ENCODE measurements at regions not wholly inside any gene's neighbourhood (a gene's known extent, or its start where the extent isn't known, plus 50 kb on each side); places are given as distances from the start of the nearest gene placed in this dataset.
"Not testable (repeated sequence)": the region's sequence is repeated elsewhere in the genome, so short reads cannot be mapped to it uniquely, and the experiment has no call there.

DNA sequence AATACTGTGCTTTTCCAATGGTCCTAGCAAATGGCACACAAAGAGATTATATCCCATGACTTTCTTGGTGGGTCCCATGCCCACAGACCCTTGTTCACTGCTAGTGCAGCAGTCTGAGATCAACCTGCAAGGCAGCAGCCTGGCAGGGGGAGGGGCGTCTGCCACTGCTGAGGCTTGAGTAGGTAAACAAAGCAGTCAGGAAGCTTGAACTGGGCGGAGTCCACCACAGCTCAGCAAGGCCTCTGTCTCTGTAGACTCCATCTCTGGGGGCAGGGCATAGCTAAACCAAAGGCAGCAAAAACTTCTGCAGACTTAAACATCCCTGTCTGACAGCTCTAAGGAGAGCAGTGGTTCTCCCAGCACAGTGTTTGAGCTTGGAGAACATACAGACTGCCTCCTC lies 82.9 kb downstream of the ZNF737 start:
- no peak for TF ChIP-seq ZFX (IDR thresholded peaks at IDR 0.05; ENCODE audit: borderline replicate concordance)
- TF ChIP-seq, protein P1, sequence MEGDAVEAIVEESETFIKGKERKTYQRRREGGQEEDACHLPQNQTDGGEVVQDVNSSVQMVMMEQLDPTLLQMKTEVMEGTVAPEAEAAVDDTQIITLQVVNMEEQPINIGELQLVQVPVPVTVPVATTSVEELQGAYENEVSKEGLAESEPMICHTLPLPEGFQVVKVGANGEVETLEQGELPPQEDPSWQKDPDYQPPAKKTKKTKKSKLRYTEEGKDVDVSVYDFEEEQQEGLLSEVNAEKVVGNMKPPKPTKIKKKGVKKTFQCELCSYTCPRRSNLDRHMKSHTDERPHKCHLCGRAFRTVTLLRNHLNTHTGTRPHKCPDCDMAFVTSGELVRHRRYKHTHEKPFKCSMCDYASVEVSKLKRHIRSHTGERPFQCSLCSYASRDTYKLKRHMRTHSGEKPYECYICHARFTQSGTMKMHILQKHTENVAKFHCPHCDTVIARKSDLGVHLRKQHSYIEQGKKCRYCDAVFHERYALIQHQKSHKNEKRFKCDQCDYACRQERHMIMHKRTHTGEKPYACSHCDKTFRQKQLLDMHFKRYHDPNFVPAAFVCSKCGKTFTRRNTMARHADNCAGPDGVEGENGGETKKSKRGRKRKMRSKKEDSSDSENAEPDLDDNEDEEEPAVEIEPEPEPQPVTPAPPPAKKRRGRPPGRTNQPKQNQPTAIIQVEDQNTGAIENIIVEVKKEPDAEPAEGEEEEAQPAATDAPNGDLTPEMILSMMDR (IDR thresholded peaks at IDR 0.05): no peak
- H3K27ac ChIP-seq: no peak overlapping the region

DNA sequence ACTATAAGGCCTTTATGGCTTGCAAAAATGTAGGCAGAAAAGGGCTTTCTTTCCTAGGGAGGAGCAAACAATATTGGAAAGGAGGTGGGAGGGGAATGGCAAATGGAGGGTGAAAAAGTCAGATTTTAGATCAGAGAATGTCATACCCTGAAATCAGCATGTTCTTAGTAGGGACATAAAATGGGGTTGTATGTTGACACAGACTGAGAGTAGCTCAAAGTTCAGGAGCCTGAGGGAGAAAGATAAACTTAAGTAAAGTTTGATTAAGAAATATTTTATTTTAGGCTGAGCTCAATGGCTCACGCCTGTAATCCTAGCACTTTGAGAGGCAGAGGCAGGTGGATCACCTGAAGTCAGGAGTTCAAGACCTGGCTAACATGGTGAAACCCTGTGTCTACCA lies 83.8 kb downstream of the ZNF737 start:
- no peak overlapping the region for H3K27ac ChIP-seq
- TF ChIP-seq, protein P1 (IDR thresholded peaks at IDR 0.05): no peak

DNA sequence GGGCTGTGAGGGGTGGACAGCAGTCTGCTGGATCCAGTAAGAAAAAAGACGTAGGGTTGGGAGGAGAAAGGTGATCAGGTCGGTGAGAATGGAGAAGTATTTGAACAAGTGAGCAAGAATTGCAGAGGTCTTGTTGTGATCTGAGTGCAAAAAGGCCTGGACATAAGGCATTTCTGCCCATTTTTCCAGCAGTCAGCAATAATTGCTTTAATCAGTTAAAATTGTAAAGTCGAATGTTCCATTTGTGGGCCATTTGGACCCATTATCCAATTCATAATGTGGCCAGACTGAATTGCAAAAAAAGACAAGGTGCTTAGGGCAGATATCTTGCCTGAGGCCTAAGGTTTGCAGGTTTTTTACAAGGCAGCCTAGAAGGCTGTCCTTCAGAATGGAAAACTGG lies 86.1 kb downstream of the ZNF737 start:
- H3K27ac ChIP-seq: no peak overlapping the region
- TF ChIP-seq ZFX (IDR thresholded peaks at IDR 0.05; ENCODE audit: borderline replicate concordance): no peak
- TF ChIP-seq, protein P1 (IDR thresholded peaks at IDR 0.05): no peak

DNA sequence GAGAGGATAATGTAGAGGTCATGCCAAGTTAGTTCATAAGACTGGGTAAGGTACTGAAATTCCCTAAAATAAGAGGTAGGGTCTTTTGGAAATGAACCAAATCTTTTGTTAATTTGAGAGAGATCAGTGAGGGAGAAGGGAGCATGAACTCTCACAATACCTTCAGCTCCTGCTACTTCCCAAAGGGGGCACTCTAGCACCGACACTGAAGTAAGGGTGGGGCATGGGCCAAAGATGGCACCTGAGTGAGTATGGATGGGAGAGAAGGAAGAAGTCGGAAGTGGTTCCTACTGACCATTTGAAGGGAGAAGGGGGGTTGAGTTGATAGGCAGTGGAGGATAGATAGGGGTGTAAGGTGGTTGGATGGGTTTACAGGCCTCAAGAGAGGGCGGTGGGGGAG lies 86.6 kb downstream of the ZNF737 start:
- TF ChIP-seq ZFX (IDR thresholded peaks at IDR 0.05; ENCODE audit: borderline replicate concordance): no peak
- TF ChIP-seq, protein P1 (IDR thresholded peaks at IDR 0.05): no peak

DNA sequence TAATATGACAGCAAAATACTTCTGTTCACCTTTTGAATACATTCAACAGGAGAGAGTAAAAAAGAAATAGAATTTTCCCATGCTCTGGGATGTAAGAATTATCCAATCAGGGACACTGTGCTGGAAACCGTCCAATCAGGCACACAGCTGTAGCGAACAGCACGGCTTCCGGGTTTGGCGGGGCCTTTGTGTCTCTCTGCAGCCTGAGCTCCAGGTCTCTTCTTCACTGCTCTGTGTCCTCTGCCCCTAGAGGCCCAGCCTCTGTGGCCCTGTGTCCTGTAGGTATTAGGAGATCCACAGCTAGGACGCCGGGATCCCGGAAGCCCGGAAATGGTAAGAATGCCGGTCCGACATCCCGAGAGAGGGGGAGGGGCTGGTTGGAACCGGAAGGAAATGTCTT lies 92.7 kb downstream of the ZNF737 start:
- TF ChIP-seq ZFX (IDR thresholded peaks at IDR 0.05; ENCODE audit: borderline replicate concordance): no peak
- TF ChIP-seq, protein P1 (IDR thresholded peaks at IDR 0.05): no peak
- no peak overlapping the region for H3K27ac ChIP-seq

More for the DNA sequence above, 86.6 kb downstream of the ZNF737 start:
- no peak overlapping the region for H3K27ac ChIP-seq

DNA sequence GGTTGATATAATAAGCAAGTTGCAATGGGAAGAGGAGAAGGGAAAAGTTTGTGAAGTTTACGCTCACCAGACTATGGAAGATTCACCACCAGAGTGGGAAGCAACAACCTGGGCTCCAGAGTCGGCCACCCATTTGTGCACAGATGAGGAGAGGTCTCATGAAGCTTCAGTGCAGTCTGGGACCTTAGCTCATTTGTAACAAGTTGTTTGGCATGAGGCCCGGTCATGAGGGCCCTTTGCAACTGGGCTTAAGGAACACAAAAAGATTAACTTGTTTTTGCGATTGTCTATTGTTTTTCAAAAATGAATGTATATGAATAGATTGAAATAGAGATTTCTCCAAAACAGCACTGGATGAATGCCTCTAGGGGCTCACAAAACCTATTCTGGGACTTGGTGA lies 94.2 kb downstream of the ZNF737 start:
- TF ChIP-seq ZFX (IDR thresholded peaks at IDR 0.05; ENCODE audit: borderline replicate concordance): no peak
- TF ChIP-seq, protein P1 (IDR thresholded peaks at IDR 0.05): no peak
- H3K27ac ChIP-seq: no peak overlapping the region

DNA sequence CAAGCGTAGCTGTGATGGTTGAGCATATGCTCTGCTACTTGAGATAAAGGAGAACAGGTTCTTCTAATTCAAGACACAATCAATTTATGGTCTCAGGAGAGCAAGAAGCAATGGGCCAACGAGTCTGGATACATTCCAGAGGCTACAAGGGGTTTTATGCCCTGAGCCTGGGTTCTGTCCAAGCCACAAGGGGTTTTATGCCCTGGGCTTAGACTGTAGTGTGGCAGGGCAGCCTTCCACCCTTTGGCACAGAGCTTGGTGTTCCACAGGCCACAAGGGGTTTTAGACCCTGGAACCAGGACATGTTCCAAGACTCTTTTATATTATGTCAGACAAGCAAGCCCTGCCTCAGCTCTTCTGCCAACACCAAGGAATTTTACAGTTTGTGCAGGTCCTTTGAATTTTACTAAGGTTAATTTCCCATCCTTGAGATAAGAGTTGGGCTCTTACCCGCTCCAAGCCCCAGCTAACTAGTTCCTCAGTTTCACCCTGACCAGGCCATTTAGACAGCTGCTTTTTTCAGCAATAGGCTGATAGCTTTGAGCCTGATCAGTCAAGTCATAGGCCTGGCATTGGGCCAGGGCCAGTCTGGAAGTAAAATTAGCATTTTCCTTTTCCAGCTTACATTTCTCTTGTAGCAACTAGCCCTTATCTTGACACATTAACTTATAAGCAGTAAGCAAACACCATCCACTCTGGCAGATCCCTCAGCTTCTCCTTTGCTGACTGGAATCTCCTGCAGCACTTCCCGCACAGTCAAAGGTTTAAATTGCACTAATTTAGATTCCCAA lies 95.0 kb downstream of the ZNF737 start:
- no peak overlapping the region for H3K27ac ChIP-seq
- TF ChIP-seq ZFX (IDR thresholded peaks at IDR 0.05; ENCODE audit: borderline replicate concordance): no peak
- TF ChIP-seq, protein P1 (IDR thresholded peaks at IDR 0.05): no peak

DNA sequence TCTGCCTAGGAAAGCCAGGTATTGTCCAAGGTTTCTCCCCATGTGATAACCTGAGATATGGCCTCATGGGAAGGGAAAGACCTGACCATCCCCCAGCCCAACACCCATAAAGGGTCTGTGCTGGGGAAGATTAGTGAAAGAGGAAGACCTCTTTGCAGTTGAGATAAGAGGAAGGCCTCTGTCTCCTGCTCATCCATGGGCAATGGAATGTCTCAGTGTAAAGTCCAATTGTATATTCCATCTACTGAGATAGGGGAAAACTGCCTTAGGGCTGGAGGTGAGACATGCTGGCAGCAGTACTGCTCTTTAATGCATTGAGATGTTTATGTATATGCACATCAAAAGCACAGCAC lies 99.0 kb downstream of the ZNF737 start:
- H3K27ac ChIP-seq: not testable (repeated sequence)

DNA sequence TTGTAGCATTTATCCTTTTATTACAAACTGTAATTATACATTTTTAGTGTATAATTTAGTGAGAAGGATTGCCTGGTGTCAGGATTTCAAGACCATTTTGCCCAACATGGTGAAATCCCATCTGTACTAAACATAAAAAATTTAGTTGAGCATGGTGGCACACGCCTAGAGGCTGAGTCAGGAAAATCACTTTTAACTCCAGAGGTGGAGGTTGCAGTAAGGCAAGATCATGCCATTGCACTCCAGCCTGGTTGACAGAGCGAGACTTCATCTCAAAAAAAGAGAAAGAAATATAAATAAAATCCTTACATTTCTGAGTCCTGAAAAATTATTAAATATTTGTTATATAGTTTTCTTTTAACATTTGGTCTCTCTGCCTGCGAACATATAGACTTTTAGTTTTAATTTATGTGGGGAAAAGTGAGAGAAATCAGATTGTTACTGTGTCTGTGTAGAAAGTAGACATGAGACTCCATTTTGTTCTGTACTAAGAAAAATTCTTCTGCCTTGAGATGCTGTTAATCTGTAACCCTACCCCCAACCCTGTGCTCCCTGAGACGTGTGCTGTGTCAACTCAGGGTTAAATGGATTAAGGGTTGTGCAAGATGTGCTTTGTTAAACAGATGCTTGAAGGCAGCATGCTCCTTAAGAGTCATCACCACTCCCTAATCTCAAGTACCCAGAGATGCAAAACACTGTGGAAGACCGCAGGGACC lies 99.5 kb downstream of the ZNF737 start:
- not testable (repeated sequence) for H3K27ac ChIP-seq

Measured in 22Rv1 (cell line).